ACC112 (cell line): ENCODE measurements at regions not wholly inside any gene's neighbourhood (a gene's known extent, or its start where the extent isn't known, plus 50 kb on each side); places are given as distances from the start of the nearest gene placed in this dataset.

Experiments used
- H2AFZ ChIP-seq: fragments of 200-600 bp; sonication (generic); one replicate; pipeline ENCODE4 v1.6.0; 2017; ENCODE audit warnings: antibody characterized with exemption, low read length; ENCODE audit not compliant: unreplicated experiment
- H3K27ac ChIP-seq: fragments of 200-600 bp; sonication (generic); 2 replicates; pipeline ENCODE4 v1.5.1; 2014; ENCODE audit warnings: low read depth, mild to moderate bottlenecking, antibody characterized with exemption, low read length, moderate library complexity
- H3K27me3 ChIP-seq: fragments of 200-600 bp; sonication (generic); 2 replicates; pipeline ENCODE4 v1.6.1; 2014; ENCODE audit warnings: mild to moderate bottlenecking, antibody characterized with exemption, low read length, moderate library complexity, mixed read lengths; ENCODE audit not compliant: insufficient read depth
- H3K36me3 ChIP-seq: fragments of 200-600 bp; sonication (generic); 2 replicates; pipeline ENCODE4 v1.6.1; 2016; ENCODE audit warnings: mild to moderate bottlenecking, antibody characterized with exemption, low read length, moderate library complexity, mixed read lengths; ENCODE audit not compliant: insufficient read depth
- H3K4me1 ChIP-seq: fragments of 200-600 bp; sonication (generic); one replicate; pipeline ENCODE4 v1.6.1; 2016; ENCODE audit warnings: low read length, mixed read lengths; ENCODE audit not compliant: insufficient read depth, unreplicated experiment, control insufficient read depth
- H3K4me3 ChIP-seq: fragments of 200-600 bp; sonication (generic); 2 replicates; pipeline ENCODE4 v1.5.1; 2014; ENCODE audit warnings: mild to moderate bottlenecking, low read depth, low read length
- H3K79me2 ChIP-seq: fragments of 200-600 bp; sonication (generic); one replicate; pipeline ENCODE4 v1.6.0; 2016; ENCODE audit warnings: low read length; ENCODE audit not compliant: control insufficient read depth, unreplicated experiment, insufficient read depth

DNA sequence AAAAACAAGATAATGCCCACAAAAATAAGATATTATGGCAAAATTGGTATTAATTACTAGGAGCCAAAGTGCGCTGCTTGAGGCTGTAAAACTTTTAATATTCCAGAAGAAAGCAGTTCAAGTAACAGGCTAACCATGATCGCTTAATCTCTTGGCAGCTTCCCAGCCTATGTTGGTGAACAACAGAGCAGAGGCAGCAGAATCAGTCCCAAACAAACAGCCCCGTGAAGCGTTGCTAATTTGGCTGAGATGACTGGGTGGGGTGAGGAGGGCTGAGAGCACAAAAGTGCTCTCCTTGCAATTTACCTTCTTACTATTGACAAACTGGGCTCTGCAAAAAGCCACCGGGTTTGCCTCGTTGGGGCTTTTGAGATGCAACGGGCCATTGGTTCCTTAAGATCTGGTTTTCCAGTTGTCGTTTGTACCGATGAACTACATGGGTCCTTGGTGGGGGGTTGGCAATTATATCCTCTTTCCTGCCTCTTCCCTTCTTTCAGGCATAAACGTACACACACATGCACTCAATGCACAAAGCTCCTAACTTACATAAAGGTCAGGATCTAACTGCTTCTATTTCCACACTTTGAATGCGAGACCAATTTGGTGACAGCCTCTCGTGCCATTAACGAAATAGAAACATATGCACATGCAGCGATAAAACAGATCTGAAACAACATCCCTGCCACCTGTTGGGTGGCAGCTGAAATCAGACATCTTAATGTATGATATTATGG lies 407.6 kb upstream of the CADM1 start:
- H2AFZ ChIP-seq = no peak overlapping the region
- H3K27me3 ChIP-seq = no peaks in the 10 kb centered on the region
- no peak overlapping the region for H3K4me3 ChIP-seq
- H3K4me1 ChIP-seq = no peaks in the 10 kb centered on the region
- H3K36me3 ChIP-seq = no peaks in the 10 kb centered on the region
- H3K27ac ChIP-seq = no peak overlapping the region
- no peaks in the 10 kb centered on the region for H3K79me2 ChIP-seq

- Histone ChIP-seq H3K4me1 (no peaks in the 10 kb centered on the region), H3K4me3 (no peak overlapping the region)
Measured at GRCh38 chr11:115910379-115910778, 406.2 kb upstream of the CADM1 start.

GRCh38 chr11:115906171-115906570 lies 402.0 kb upstream of the CADM1 start:
- Histone ChIP-seq H3K4me1 (no peaks in the 10 kb centered on the region), H3K27ac (no peak overlapping the region), H2AFZ (no peak overlapping the region), H3K36me3 (no peaks in the 10 kb centered on the region), H3K79me2 (no peaks in the 10 kb centered on the region), H3K27me3 (no peaks in the 10 kb centered on the region), H3K4me3 (no peak overlapping the region)

More at GRCh38 chr11:115910379-115910778, 406.2 kb upstream of the CADM1 start:
- H3K79me2 ChIP-seq = no peaks in the 10 kb centered on the region
- no peaks in the 10 kb centered on the region for H3K36me3 ChIP-seq
- no peaks in the 10 kb centered on the region for H3K27me3 ChIP-seq
- H3K27ac ChIP-seq = no peak overlapping the region
- H2AFZ ChIP-seq = no peak overlapping the region

GRCh38 chr11:115905341-115906000 lies 401.3 kb upstream of the CADM1 start:
- H2AFZ ChIP-seq = no peak overlapping the region
- no peaks in the 10 kb centered on the region for H3K4me1 ChIP-seq
- no peak overlapping the region for H3K4me3 ChIP-seq
- H3K27me3 ChIP-seq = no peaks in the 10 kb centered on the region
- no peaks in the 10 kb centered on the region for H3K79me2 ChIP-seq
- no peaks in the 10 kb centered on the region for H3K36me3 ChIP-seq
- H3K27ac ChIP-seq = no peak overlapping the region

DNA sequence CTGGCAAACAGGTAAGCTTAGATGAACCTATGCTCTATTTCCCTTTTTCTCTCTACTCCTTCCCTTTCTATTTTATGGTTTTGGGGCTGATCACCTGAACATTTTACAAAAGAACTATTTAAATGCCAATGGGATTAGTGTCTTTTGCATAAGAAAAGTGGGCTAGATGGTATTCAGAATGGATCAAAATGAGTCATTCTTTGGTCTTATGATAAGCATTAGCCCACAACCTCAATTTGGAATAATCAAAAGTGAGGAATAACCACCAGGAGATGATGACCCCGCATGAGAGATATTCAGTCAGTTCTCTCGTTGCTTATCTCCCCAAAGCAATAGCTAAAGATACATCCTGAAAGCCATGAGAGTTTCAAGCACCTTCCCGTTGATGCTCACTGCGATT lies 399.0 kb upstream of the CADM1 start:
- H3K4me3 ChIP-seq = no peak overlapping the region
- H3K27me3 ChIP-seq = no peaks in the 10 kb centered on the region
- no peaks in the 10 kb centered on the region for H3K79me2 ChIP-seq
- no peaks in the 10 kb centered on the region for H3K4me1 ChIP-seq
- H3K36me3 ChIP-seq = no peaks in the 10 kb centered on the region
- no peak overlapping the region for H3K27ac ChIP-seq
- H2AFZ ChIP-seq = no peak overlapping the region

- H3K36me3 ChIP-seq = no peaks in the 10 kb centered on the region
- H3K27ac ChIP-seq = no peak overlapping the region
- H3K4me3 ChIP-seq = no peak overlapping the region
- no peaks in the 10 kb centered on the region for H3K79me2 ChIP-seq
- no peaks in the 10 kb centered on the region for H3K4me1 ChIP-seq
- H3K27me3 ChIP-seq = no peaks in the 10 kb centered on the region
- no peak overlapping the region for H2AFZ ChIP-seq
Measured at GRCh38 chr11:115901069-115901468, 396.9 kb upstream of the CADM1 start.

GRCh38 chr11:115900111-115900510 lies 395.9 kb upstream of the CADM1 start:
- H2AFZ ChIP-seq = no peak overlapping the region
- no peak overlapping the region for H3K4me3 ChIP-seq
- no peaks in the 10 kb centered on the region for H3K36me3 ChIP-seq
- no peaks in the 10 kb centered on the region for H3K4me1 ChIP-seq
- no peaks in the 10 kb centered on the region for H3K79me2 ChIP-seq
- H3K27me3 ChIP-seq = no peaks in the 10 kb centered on the region
- H3K27ac ChIP-seq = no peak overlapping the region

GRCh38 chr11:115897707-115898106 lies 393.5 kb upstream of the CADM1 start:
- no peak overlapping the region for H2AFZ ChIP-seq
- no peaks in the 10 kb centered on the region for H3K4me1 ChIP-seq
- H3K27ac ChIP-seq = no peak overlapping the region
- H3K79me2 ChIP-seq = no peaks in the 10 kb centered on the region
- no peak overlapping the region for H3K4me3 ChIP-seq
- H3K27me3 ChIP-seq = no peaks in the 10 kb centered on the region
- H3K36me3 ChIP-seq = no peaks in the 10 kb centered on the region

DNA sequence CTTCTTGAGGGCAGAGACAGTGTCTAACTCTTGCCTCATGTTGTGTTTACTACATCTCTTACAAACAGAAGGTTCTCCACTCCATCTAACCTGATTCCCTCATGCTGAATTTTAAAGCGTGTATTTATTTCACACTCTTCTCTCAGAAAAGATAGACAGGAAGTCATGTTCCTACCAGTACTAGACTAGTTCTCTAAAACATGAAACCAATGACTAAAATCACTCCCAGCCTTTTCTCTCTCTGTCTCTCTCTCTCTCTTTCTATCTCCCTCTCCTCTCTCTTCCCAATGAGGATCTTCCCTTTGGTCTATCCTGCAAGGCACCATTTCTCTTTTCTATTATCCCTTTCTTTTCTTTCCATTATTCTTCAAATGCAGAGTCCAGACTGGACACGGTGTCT lies 391.9 kb upstream of the CADM1 start:
- no peaks in the 10 kb centered on the region for H3K27me3 ChIP-seq
- H3K36me3 ChIP-seq = no peaks in the 10 kb centered on the region
- H3K4me3 ChIP-seq = no peak overlapping the region
- no peak overlapping the region for H3K27ac ChIP-seq
- H3K4me1 ChIP-seq = no peaks in the 10 kb centered on the region
- no peaks in the 10 kb centered on the region for H3K79me2 ChIP-seq
- no peak overlapping the region for H2AFZ ChIP-seq

- no peaks in the 10 kb centered on the region for H3K36me3 ChIP-seq
- no peaks in the 10 kb centered on the region for H3K27me3 ChIP-seq
- H3K4me1 ChIP-seq = no peaks in the 10 kb centered on the region
- no peak overlapping the region for H3K27ac ChIP-seq
- no peak overlapping the region for H3K4me3 ChIP-seq
- no peak overlapping the region for H2AFZ ChIP-seq
- no peaks in the 10 kb centered on the region for H3K79me2 ChIP-seq
Measured at GRCh38 chr11:115895594-115895993, 391.4 kb upstream of the CADM1 start.

DNA sequence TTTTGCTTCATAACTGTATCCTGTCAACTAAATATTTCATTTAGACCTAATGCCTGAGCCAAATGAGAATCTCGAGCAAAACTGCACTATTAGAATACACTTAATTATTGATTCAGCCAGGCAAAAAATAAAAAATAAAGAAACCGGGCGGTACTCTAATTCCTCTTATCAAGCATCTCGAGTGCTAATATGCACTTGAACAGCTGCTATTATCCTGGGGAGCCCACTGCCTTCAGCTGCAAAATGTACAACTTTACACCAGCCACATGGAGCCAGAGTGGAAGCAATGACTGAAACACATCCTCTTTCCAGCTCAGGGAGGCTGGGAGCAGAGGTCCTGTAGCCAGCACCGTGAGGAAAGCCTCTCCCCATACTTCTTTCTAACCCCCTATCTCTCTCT lies 390.0 kb upstream of the CADM1 start:
- H3K4me1 ChIP-seq = no peaks in the 10 kb centered on the region

More for the DNA sequence above, 390.0 kb upstream of the CADM1 start:
- Histone ChIP-seq H3K36me3 (no peaks in the 10 kb centered on the region), H3K79me2 (no peaks in the 10 kb centered on the region), H3K4me3 (no peak overlapping the region), H3K27me3 (no peaks in the 10 kb centered on the region), H3K27ac (no peak overlapping the region), H2AFZ (no peak overlapping the region)
